Mesenchymal stem cell (in vitro differentiated cells and primary cell): ENCODE measurements at regions not wholly inside any gene's neighbourhood (a gene's known extent, or its start where the extent isn't known, plus 50 kb on each side); places are given as distances from the start of the nearest gene placed in this dataset.
"Not testable (repeated sequence)": the region's sequence is repeated elsewhere in the genome, so short reads cannot be mapped to it uniquely, and the experiment has no call there.

Source experiments
- DNase-seq: peaks from one replicate; pipeline ENCODE4 v3.0.0-alpha.2; 2013
- H2AFZ ChIP-seq: one replicate; pipeline ENCODE4 v1.6.1; 2013; ENCODE audit warnings: low read depth, mild to moderate bottlenecking, control low read depth, inconsistent platforms, low read length, moderate library complexity
- H2AK5ac ChIP-seq: 2 replicates; pipeline ENCODE4 v1.6.1; 2013; ENCODE audit warnings: low read length, moderate library complexity, mild to moderate bottlenecking, inconsistent platforms; ENCODE audit not compliant: severe bottlenecking
- H2BK120ac ChIP-seq: one replicate; pipeline ENCODE4 v1.6.1; 2013; ENCODE audit warnings: low read depth, mild to moderate bottlenecking, inconsistent platforms, low read length, moderate library complexity
- H2BK12ac ChIP-seq, 2 experiments: one replicate each; pipeline ENCODE4 v1.6.1; 2013; ENCODE audit warnings: inconsistent platforms in 2 of 2, low read length in 2 of 2, mild to moderate bottlenecking in 2 of 2, moderate library complexity in 2 of 2, control low read depth in 1 of 2
- H2BK15ac ChIP-seq: one replicate; pipeline ENCODE4 v1.6.1; 2013; ENCODE audit warnings: mild to moderate bottlenecking, low read depth, inconsistent platforms; ENCODE audit not compliant: poor library complexity, severe bottlenecking
- H2BK5ac ChIP-seq: 2 replicates; pipeline ENCODE4 v1.6.1; 2013; ENCODE audit warnings: low read depth, mild to moderate bottlenecking, low read length, control low read depth, inconsistent platforms; ENCODE audit not compliant: poor library complexity, severe bottlenecking
- H3K14ac ChIP-seq, 2 experiments: one replicate each; pipeline ENCODE4 v1.6.1; 2013; ENCODE audit warnings: inconsistent platforms in 2 of 2, low read length in 2 of 2, control low read depth in 1 of 2, mild to moderate bottlenecking in 1 of 2, moderate library complexity in 1 of 2
- H3K18ac ChIP-seq, 2 experiments: one replicate each; pipeline ENCODE4 v1.6.1; 2013; ENCODE audit warnings: inconsistent platforms in 2 of 2, low read length in 2 of 2, control low read depth in 1 of 2, low read depth in 1 of 2, mild to moderate bottlenecking in 1 of 2
- H3K23ac ChIP-seq, 2 experiments: one replicate each; pipeline ENCODE4 v1.6.1; 2013; ENCODE audit warnings: inconsistent platforms in 2 of 2, low read length in 2 of 2, mild to moderate bottlenecking in 2 of 2, moderate library complexity in 2 of 2, control low read depth in 1 of 2
- H3K27ac ChIP-seq: 2 replicates; pipeline ENCODE4 v1.5.1; 2013; ENCODE audit warnings: mild to moderate bottlenecking, moderate library complexity, low read length, control low read depth, inconsistent platforms; ENCODE audit not compliant: poor library complexity, severe bottlenecking
- H3K27me3 ChIP-seq, 2 experiments: 2 replicates each; pipeline versions ENCODE4 v1.6.1 to v1.7.0; 2013; ENCODE audit warnings: low read length in 2 of 2, mild to moderate bottlenecking in 2 of 2, moderate library complexity in 2 of 2, control low read depth in 1 of 2, inconsistent platforms in 1 of 2; ENCODE audit not compliant: control insufficient read depth in 1 of 2, insufficient read depth in 1 of 2
- H3K36me3 ChIP-seq, 2 experiments: 2 replicates each; pipeline versions ENCODE4 v1.6.1 to v1.7.0; 2013; ENCODE audit warnings: low read length in 2 of 2, control low read depth in 1 of 2, inconsistent platforms in 1 of 2, low read depth in 1 of 2, mild to moderate bottlenecking in 1 of 2; ENCODE audit not compliant: insufficient read depth in 2 of 2, control insufficient read depth in 1 of 2
- H3K4ac ChIP-seq, 2 experiments: one replicate each; pipeline ENCODE4 v1.6.1; 2013; ENCODE audit warnings: inconsistent platforms in 2 of 2, low read length in 2 of 2, mild to moderate bottlenecking in 2 of 2, moderate library complexity in 2 of 2, control low read depth in 1 of 2, low read depth in 1 of 2
- H3K4me1 ChIP-seq: 2 replicates; pipeline ENCODE4 v1.6.1; 2013; ENCODE audit warnings: low read depth, low read length, control low read depth; ENCODE audit not compliant: control insufficient read depth, insufficient read depth
- H3K4me2 ChIP-seq: 2 replicates; pipeline ENCODE4 v1.6.1; 2013; ENCODE audit warnings: low read length, mild to moderate bottlenecking, inconsistent platforms; ENCODE audit not compliant: poor library complexity, severe bottlenecking
- H3K4me3 ChIP-seq, 2 experiments: 2 replicates each; pipeline versions ENCODE4 v1.5.1 to v1.7.0; 2013; ENCODE audit warnings: low read length in 2 of 2, mild to moderate bottlenecking in 2 of 2, control low read depth in 1 of 2, low read depth in 1 of 2; ENCODE audit not compliant: insufficient read depth in 1 of 2
- H3K79me1 ChIP-seq: replicated peaks from 2 replicates; pipeline ENCODE4 v1.6.1; 2013; ENCODE audit warnings: mild to moderate bottlenecking, control low read depth, low read length, inconsistent platforms; ENCODE audit not compliant: poor library complexity, severe bottlenecking
- H3K9ac ChIP-seq: 2 replicates; pipeline ENCODE4 v1.7.0; 2013; ENCODE audit warnings: mild to moderate bottlenecking, low read length, moderate library complexity
- H3K9me3 ChIP-seq: 2 replicates; pipeline ENCODE4 v1.7.0; 2013; ENCODE audit warnings: mild to moderate bottlenecking, low read length; ENCODE audit not compliant: control insufficient read depth
- H4K8ac ChIP-seq: one replicate; pipeline ENCODE4 v1.6.1; 2013; ENCODE audit warnings: inconsistent platforms, mild to moderate bottlenecking, low read length, moderate library complexity
- H4K91ac ChIP-seq: one replicate; pipeline ENCODE4 v1.6.1; 2013; ENCODE audit warnings: mild to moderate bottlenecking, low read length, inconsistent platforms
- WGBS: methylation state at CpG from one replicate; pipeline ENCODE4 v1.1.7; 2013; ENCODE audit warnings: mixed read lengths; 5-methylcytosine and 5-hydroxymethylcytosine counted together

GRCh38 chr4:23422878-23423277 is 467.0 kb downstream of the PPARGC1A start:
- Histone ChIP-seq H3K4me1 (no peaks in the 10 kb centered on the region), H2BK120ac (no peak overlapping the region), H3K4me3 (no peak overlapping the region), H3K27me3 (no peaks in the 10 kb centered on the region), H3K4ac (no peak overlapping the region), H2BK5ac (no peak overlapping the region), H3K9ac (no peak overlapping the region), H3K14ac (no peak overlapping the region), H4K91ac (no peak overlapping the region), H3K4me2 (no peak overlapping the region), H3K79me1 (no peaks in the 10 kb centered on the region), H2BK12ac (no peak overlapping the region), H2BK15ac (no peak overlapping the region), H3K27ac (no peak overlapping the region), H3K9me3 (peaks cover 5% of the 10 kb centered on the region), H2AK5ac (no peak overlapping the region), H3K23ac (no peak overlapping the region), H3K18ac (no peak overlapping the region), H4K8ac (no peak overlapping the region), H3K36me3 (no peaks in the 10 kb centered on the region), H2AFZ (no peak overlapping the region)
- WGBS = 64% methylated on average over 1 of the region's 1 CpG
- no peak for DNase-seq

DNA sequence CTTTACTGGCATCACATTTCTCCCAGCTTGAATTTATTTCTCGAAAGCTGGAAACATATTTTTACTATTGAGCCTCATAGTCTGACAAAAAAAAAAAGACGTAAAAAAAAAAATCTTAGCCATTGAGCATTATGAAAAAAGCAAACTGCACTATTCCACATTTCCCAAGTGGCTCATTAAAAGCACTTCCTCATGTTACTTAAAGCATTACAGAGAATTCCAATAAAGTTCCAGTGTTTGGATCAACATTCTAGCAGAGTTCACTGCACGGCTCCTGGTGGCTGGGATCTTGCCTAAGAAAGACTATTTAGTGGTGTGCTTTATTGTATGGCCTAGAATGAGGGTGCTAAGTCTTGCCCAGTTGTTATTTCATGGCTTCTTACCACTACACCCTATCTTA is 476.2 kb downstream of the PPARGC1A start:
- no peak overlapping the region for H2AK5ac ChIP-seq
- no peak overlapping the region for H2BK12ac ChIP-seq
- H3K14ac ChIP-seq = no peak overlapping the region
- no peaks in the 10 kb centered on the region for H3K27me3 ChIP-seq
- no peak overlapping the region for H2BK120ac ChIP-seq
- WGBS = 68% methylated on average over 2 of the region's 3 CpGs
- no peak overlapping the region for H3K18ac ChIP-seq
- no peaks in the 10 kb centered on the region for H3K9me3 ChIP-seq
- no peak overlapping the region for H2BK5ac ChIP-seq
- H2BK15ac ChIP-seq = no peak overlapping the region
- H3K9ac ChIP-seq = no peak overlapping the region
- H3K36me3 ChIP-seq = no peaks in the 10 kb centered on the region
- no peak overlapping the region for H3K23ac ChIP-seq
- no peak overlapping the region for H4K8ac ChIP-seq
- H3K4ac ChIP-seq = no peak overlapping the region
- H4K91ac ChIP-seq = no peak overlapping the region
- no peaks in the 10 kb centered on the region for H3K4me1 ChIP-seq
- H2AFZ ChIP-seq = no peak overlapping the region
- H3K79me1 ChIP-seq = no peaks in the 10 kb centered on the region
- H3K4me3 ChIP-seq = no peak overlapping the region
- DNase-seq = no peak
- no peak overlapping the region for H3K4me2 ChIP-seq
- no peak overlapping the region for H3K27ac ChIP-seq

DNA sequence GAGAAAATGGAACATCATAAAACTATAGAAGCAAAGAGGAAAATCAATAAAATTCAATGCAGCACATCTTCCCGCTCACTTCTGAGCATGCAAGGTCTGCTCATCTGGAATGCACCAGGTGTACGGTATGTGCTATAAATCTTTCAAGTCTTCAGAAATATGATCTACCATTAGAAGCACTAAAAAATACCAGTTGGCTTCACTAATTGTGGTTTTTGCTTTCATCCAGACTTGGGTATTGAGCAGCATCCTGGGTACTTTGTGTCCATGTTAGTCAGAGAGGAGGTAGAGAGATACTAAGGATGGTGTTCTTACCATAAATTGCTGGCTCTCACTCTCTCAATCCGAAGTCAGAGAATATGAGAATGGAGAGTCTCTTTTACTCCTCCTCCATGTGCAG is 477.1 kb downstream of the PPARGC1A start:
- H4K91ac ChIP-seq = no peak overlapping the region
- no peak overlapping the region for H3K14ac ChIP-seq
- H3K18ac ChIP-seq = no peak overlapping the region
- H3K79me1 ChIP-seq = no peaks in the 10 kb centered on the region
- no peak overlapping the region for H3K27ac ChIP-seq
- H3K4me1 ChIP-seq = no peaks in the 10 kb centered on the region
- H2BK5ac ChIP-seq = no peak overlapping the region
- H3K4me3 ChIP-seq = no peak overlapping the region
- H2BK120ac ChIP-seq = no peak overlapping the region
- H2BK15ac ChIP-seq = no peak overlapping the region
- no peak for DNase-seq
- H3K27me3 ChIP-seq = no peaks in the 10 kb centered on the region
- no peak overlapping the region for H2AK5ac ChIP-seq
- no peak overlapping the region for H2BK12ac ChIP-seq
- no peaks in the 10 kb centered on the region for H3K9me3 ChIP-seq
- H3K9ac ChIP-seq = no peak overlapping the region
- H3K4me2 ChIP-seq = no peak overlapping the region
- no peaks in the 10 kb centered on the region for H3K36me3 ChIP-seq
- H3K4ac ChIP-seq = no peak overlapping the region
- H2AFZ ChIP-seq = no peak overlapping the region
- 70% methylated on average over 2 of the region's 3 CpGs for WGBS
- no peak overlapping the region for H3K23ac ChIP-seq
- no peak overlapping the region for H4K8ac ChIP-seq

GRCh38 chr4:23408913-23409312 is 480.9 kb downstream of the PPARGC1A start:
- not testable (repeated sequence) for H3K27me3 ChIP-seq, H2AFZ ChIP-seq, H3K79me1 ChIP-seq, DNase-seq, H3K4me3 ChIP-seq, H3K4me1 ChIP-seq, H4K91ac ChIP-seq, H3K36me3 ChIP-seq, H2BK120ac ChIP-seq, H3K27ac ChIP-seq, H2BK5ac ChIP-seq, H3K18ac ChIP-seq, H3K23ac ChIP-seq, H2BK15ac ChIP-seq, H3K14ac ChIP-seq, H3K4ac ChIP-seq, H2AK5ac ChIP-seq, H4K8ac ChIP-seq, H3K9ac ChIP-seq, H2BK12ac ChIP-seq, H3K4me2 ChIP-seq
- H3K9me3 ChIP-seq = peaks cover 12% of the 10 kb centered on the region
- 80% methylated on average over 2 of the region's 2 CpGs for WGBS
